ENCODE measurements at regions not wholly inside any gene's neighbourhood (a gene's known extent, or its start where the extent isn't known, plus 50 kb on each side); places are given as distances from the start of the nearest gene placed in this dataset.
"Not testable (repeated sequence)": the region's sequence is repeated elsewhere in the genome, so short reads cannot be mapped to it uniquely, and the experiment has no call there.

DNA sequence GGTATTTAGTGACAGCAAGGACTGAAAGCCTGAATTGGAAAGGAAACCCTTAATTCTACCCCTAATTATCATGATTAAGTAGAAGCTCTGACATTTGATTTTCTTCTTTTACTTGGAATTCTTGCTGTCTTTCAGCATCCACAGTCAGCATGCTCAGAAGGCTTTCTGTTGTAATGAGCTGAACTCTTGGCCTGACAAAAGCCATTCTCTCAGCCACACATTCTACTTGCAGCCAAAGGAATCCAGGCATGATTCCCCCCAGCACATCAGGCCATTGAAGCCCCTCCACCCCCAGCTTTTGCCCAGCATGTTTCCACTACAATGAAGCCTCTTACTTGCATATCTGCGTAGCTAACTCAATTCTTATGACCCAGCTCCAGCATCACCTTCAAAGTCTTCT, 94.3 kb upstream of the FRMD4A start:
- no peak for DNase-seq

DNA sequence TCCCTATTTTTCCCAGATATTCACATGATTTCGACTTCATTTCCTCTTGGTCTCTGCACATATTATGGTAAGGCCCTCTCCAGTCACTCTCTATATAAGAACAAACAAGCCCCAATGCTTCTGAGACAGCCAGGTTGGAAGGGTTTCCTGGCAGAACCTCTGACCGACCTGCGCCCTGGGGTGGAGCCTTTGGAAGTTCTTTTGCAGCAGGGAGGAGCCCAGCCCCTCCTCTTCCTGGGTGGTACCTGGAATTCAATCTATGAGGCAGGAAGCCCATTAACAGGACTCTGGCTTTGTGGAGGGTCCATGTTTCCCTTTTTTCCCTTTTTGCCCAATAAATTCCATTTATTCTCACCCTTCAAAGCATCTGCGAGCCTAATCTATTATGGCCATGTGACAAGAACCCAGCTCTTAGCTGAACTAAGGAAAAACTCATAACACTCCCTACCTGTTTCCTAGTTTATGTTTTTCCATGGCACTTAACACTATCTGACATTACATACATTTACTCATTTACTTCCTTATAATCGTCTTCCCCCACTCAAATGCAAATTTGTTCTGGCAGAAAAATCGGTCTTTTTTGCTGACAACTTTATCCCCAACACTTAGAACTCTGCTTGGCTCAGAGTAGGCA, 92.5 kb upstream of the FRMD4A start:
- DNase-seq, result no peak

DNA sequence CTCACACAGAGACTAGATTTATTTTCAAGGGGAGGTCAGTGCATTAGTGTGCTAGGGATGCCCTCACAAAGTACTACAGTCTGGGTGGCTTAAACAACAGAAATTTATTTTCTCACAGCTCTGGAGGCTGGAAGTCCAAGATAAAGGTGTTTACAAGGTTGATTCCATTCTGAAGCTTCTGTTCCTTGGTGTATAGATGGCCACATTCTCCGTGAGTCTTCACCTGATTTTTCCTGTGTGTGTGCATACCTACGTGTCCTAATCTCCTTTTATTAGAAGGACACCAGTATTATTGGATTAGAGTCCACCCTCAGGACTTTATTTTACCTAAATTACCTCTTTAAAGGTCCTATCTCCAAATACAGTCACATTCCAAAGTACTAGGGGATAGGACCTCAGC, 91.7 kb upstream of the FRMD4A start:
- no peak for DNase-seq

DNA sequence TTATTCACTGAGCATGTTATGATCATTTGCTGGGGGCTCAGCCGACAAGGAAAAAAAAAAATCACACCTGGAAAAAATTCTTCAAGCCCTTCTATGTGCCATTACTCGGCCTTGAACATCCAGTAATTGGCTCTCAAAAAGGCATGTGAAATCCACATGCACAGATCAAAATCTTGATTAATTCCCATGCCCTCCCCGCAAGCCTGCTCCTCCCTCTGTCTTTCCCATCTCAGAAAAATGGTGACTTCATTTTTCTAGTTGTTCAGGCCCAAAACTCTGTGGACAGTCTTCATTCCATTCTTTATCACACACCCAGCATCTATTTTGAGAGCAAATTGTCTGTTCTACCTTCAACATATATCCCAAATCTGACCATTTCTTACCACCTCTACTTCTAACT, 91.2 kb upstream of the FRMD4A start:
- no peak for DNase-seq

DNA sequence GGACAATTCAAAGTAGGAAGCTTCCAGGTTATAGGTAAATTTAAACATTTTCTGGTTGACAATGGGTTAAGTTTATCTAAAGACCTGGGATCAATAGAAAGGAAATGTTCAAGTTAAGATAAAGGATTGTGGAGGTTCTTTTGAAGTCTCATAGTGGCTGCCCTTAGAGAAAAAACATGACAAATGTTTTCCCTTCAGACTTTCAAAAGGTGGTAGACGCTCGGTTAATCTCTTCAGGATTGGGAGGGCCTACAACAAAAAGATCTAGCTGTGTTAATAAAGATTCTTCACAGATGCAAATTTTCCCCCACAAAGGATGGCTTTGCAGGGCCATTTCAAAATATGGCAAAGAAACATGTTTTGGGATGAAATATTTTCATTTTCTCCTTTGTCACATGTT, 86.6 kb upstream of the FRMD4A start:
- not testable (repeated sequence) for DNase-seq

GRCh38 chr10:14416308-14416700, 85.6 kb upstream of the FRMD4A start:
- DNase-seq, result peak; percentile 44

- no peak for DNase-seq
These were observed 85.1 kb upstream of the FRMD4A start for GRCh38 chr10:14415676-14416307.

DNA sequence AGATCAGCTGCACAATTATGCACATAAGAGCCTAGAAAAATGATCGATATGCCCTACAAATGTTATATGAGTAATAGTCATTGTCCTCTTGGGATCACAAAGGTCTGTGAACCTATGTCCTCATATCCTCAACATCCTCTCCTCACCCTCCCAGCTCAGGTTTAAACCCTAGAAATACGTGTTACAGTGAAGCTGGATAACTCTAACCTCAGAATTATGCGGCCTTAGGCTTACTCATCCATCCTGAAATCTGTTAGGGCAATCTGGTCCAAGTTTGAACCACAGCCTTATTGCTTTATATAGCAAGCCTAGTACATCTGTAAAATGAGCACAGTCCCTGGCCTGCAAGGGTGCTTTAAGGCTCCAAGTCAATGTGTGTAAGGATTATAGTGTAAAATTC, 84.2 kb upstream of the FRMD4A start:
- peak; percentile 83 for DNase-seq

GRCh38 chr10:14413523-14413922, 82.8 kb upstream of the FRMD4A start:
- DNase-seq, result no peak

- DNase-seq, result peak; percentile 70
These were observed 81.9 kb upstream of the FRMD4A start for GRCh38 chr10:14412624-14413023.

- DNase-seq, result no peak
These were observed 79.2 kb upstream of the FRMD4A start for GRCh38 chr10:14409856-14410458.

- no peak for DNase-seq
These were observed 78.5 kb upstream of the FRMD4A start for GRCh38 chr10:14409247-14409646.

DNA sequence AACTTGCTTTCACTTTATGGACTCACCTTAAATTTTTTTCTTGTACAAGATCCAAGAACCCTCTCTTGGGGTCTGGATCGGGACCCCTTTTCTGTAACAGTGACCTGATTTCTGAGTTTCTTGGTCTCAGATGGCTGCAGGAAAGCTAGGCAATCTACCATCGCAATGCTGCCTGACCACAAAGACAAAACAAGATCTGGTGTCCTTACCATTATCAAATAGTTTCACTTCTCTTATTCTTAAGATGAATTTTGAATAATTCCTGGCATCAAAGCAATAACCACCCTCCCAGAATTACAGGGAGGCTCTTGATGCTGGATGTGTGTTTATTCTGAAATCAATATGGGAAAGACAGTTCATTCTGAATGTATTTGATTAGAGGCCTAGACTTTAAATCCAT, 77.4 kb upstream of the FRMD4A start:
- DNase-seq, result no peak

- DNase-seq, result no peak
These were observed 76.8 kb upstream of the FRMD4A start for GRCh38 chr10:14407567-14407966.

GRCh38 chr10:14405076-14406065, 74.6 kb upstream of the FRMD4A start:
- peak; percentile 99 for DNase-seq

DNA sequence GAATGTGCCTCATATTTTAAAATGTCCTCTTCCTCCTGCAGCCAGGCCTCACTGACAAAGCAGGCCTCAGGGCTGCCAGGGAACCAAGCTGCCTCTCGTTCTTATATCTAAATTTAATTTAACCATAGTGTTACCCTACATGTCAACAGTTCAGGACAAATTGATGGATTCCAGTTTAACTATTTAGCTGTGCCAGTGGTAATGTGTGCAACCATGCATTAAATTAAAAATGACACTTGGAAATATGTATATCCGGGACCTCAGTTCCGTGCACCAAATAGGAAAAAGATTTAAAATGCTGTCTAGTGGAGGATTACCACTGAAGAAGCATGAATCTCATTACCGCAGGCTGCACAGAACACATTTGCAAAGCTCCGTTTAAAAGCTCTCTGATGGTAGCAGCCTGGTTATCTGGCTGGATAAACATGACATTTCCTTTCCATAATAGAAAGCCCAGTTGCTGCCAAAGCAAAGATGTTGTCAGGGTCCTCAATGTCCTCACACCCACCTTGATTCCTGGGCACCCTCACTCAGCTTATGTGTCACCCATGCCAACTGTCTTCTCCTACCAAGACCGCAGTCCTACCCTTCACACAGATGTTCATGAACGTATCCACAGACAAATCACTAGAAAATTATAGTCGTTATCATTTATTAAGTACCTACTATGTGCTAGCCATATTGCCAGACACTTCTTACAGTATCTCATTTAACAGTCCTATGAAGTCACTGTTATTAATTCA, 73.3 kb upstream of the FRMD4A start:
- peak; percentile 56 for DNase-seq

GRCh38 chr10:14403359-14403758, 72.6 kb upstream of the FRMD4A start:
- no peak for DNase-seq

DNA sequence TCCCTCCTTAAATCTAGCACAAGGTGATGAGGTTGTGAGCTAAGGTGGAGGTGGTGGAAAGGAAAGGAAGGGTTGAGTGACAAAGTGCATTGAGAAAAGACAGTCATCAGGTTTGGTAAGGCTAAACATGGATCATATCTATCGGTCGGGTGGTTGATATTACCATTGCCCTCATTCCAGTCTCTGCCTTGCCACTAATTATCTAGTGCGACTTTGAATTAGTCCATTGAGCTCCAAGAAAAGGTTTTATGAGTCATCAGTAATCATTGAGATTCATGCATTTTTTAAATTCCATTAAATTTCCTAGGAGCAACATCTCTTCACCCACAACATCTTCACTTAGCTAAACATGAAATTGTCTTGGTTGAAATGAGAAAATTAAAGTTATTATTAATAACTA, 68.9 kb upstream of the FRMD4A start:
- peak; percentile 47 for DNase-seq

GRCh38 chr10:14397066-14397465, 66.3 kb upstream of the FRMD4A start:
- DNase-seq, result peak; percentile 99

GRCh38 chr10:14396411-14397048, 65.8 kb upstream of the FRMD4A start:
- DNase-seq, result no peak

GRCh38 chr10:14394179-14394578, 63.5 kb upstream of the FRMD4A start:
- no peak for DNase-seq

DNA sequence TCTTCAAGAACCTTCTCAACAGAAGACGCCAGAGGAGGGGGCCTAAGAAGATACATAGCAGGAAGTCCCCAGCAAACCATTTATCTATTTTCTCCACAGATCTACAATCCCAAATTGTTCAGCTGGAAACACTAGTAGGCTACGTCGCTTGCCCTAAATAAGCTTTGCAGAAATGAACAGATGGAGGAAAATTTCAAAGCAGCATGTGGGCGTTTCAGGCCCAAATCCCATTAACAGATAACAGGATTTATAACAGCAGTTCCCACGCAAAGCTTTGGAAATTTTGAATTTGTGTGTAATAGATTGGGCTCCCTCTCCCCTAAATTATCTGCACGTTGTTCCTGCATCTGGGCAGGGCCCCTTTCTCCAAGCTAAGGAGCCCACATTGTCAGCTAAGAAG, 60.6 kb upstream of the FRMD4A start:
- no peak for DNase-seq
